Fibroblast of lung (primary cell): ENCODE measurements at regions not wholly inside any gene's neighbourhood (a gene's known extent, or its start where the extent isn't known, plus 50 kb on each side); places are given as distances from the start of the nearest gene placed in this dataset.

Experiments
- DNase-seq, 2 donors: peaks; one replicate each; pipeline versions ENCODE4 v3.0.0 to v3.0.0-alpha.2; 2010; ENCODE audit warnings: low read depth in 2 of 2
- H2AFZ ChIP-seq: 2 replicates; pipeline ENCODE4 v1.5.1; 2012; ENCODE audit warnings: low read length, control low read depth, inconsistent platforms
- H3K27ac ChIP-seq: 2 replicates; pipeline ENCODE4 v1.5.1; 2011; ENCODE audit warnings: low read length, control low read depth; ENCODE audit not compliant: insufficient read depth
- H3K27me3 ChIP-seq: 2 replicates; pipeline ENCODE4 v1.5.1; 2011; ENCODE audit warnings: mild to moderate bottlenecking, low read length; ENCODE audit not compliant: control insufficient read depth, insufficient read depth
- H3K36me3 ChIP-seq: 2 replicates; pipeline ENCODE4 v1.5.1; 2011; ENCODE audit warnings: low read length; ENCODE audit not compliant: control insufficient read depth, insufficient read depth
- H3K4me1 ChIP-seq: 2 replicates; pipeline ENCODE4 v1.5.1; 2011; ENCODE audit warnings: low read length; ENCODE audit not compliant: control insufficient read depth, insufficient read depth; ENCODE audit errors: extremely low read depth
- H3K4me2 ChIP-seq: 2 replicates; pipeline ENCODE4 v1.5.1; 2011; ENCODE audit warnings: low read length, control low read depth; ENCODE audit not compliant: insufficient read depth; ENCODE audit errors: extremely low read depth
- H3K4me3 ChIP-seq, 4 experiments: fragments of 200-600 bp in 1 of 4; sonication (generic) in 1 of 4; replicated peaks in 1 of 4; 2 replicates each; pipeline ENCODE4 v1.5.1; 2011 to 2016; ENCODE audit warnings: low read length in 4 of 4, low read depth in 3 of 4, mild to moderate bottlenecking in 3 of 4, control low read depth in 2 of 4, inconsistent platforms in 1 of 4, mixed read lengths in 1 of 4; ENCODE audit not compliant: insufficient read depth in 1 of 4; ENCODE audit errors: control extremely low read depth in 1 of 4
- H3K79me2 ChIP-seq: 2 replicates; pipeline ENCODE4 v1.5.1; 2012; ENCODE audit warnings: mild to moderate bottlenecking, low read length, inconsistent platforms; ENCODE audit not compliant: control insufficient read depth, insufficient read depth
- H3K9ac ChIP-seq: 2 replicates; pipeline ENCODE4 v1.5.1; 2011; ENCODE audit warnings: mild to moderate bottlenecking, low read length, control low read depth; ENCODE audit not compliant: insufficient read depth
- H3K9me3 ChIP-seq: 2 replicates; pipeline ENCODE4 v1.5.1; 2012; ENCODE audit warnings: low read depth, low read length; ENCODE audit not compliant: control insufficient read depth, insufficient read depth
- H4K20me1 ChIP-seq: 2 replicates; pipeline ENCODE4 v1.5.1; 2011; ENCODE audit warnings: low read length; ENCODE audit not compliant: control insufficient read depth, insufficient read depth; ENCODE audit errors: extremely low read depth
- CTCF ChIP-seq, 2 donors: IDR thresholded peaks in 1 of 2; conservative IDR thresholded peaks in 1 of 2; 1 replicate in 1 of 2; 2 replicates in 1 of 2; pipeline ENCODE4 v1.5.1; 2011 to 2012; ENCODE audit warnings: low read length in 2 of 2, control low read depth in 1 of 2, inconsistent platforms in 1 of 2, low read depth in 1 of 2, mild to moderate bottlenecking in 1 of 2
- EZH2 ChIP-seq: IDR thresholded peaks from 2 replicates; pipeline ENCODE4 v1.5.1; 2012; ENCODE audit warnings: low read length, control low read depth, mild to moderate bottlenecking; ENCODE audit errors: missing control alignments

- TF ChIP-seq CTCF (conservative IDR thresholded peaks at IDR 0.05 in 1 of 2, IDR thresholded peaks at IDR 0.05 in 1 of 2; ENCODE audit: low read depth in 1 of 2, low read length in 2 of 2) (no peak), EZH2 (no peak)
- Histone ChIP-seq H3K36me3 (no peaks in the 10 kb centered on the region), H3K4me3 (no peak overlapping the region), H3K27ac (peak overlapping the region; percentile 41), H3K79me2 (no peaks in the 10 kb centered on the region), H3K9me3 (no peaks in the 10 kb centered on the region), H3K27me3 (no peaks in the 10 kb centered on the region), H2AFZ (no peak overlapping the region), H3K4me1 (peaks cover 9% of the 10 kb centered on the region), H3K4me2 (peak overlapping the region; percentile 48), H4K20me1 (no peaks in the 10 kb centered on the region), H3K9ac (no peak overlapping the region)
- peak; percentile 86 to 97 for DNase-seq
Measured at GRCh38 chr2:39523308-39524044, 86.4 kb upstream of the MAP4K3 start.

- no peak for DNase-seq
- H3K4me3 ChIP-seq, result no peak overlapping the region
Measured at GRCh38 chr2:39524061-39524460, 87.0 kb upstream of the MAP4K3 start.

More at GRCh38 chr2:39524061-39524460, 87.0 kb upstream of the MAP4K3 start:
- Histone ChIP-seq H3K9me3 (no peaks in the 10 kb centered on the region), H3K27me3 (no peaks in the 10 kb centered on the region), H3K79me2 (no peaks in the 10 kb centered on the region), H2AFZ (no peak overlapping the region), H3K36me3 (no peaks in the 10 kb centered on the region), H3K27ac (peak overlapping the region; percentile 41), H3K4me1 (peaks cover 9% of the 10 kb centered on the region), H3K4me2 (peak overlapping the region; percentile 48), H3K9ac (no peak overlapping the region), H4K20me1 (no peaks in the 10 kb centered on the region)
- TF ChIP-seq CTCF (conservative IDR thresholded peaks at IDR 0.05 in 1 of 2, IDR thresholded peaks at IDR 0.05 in 1 of 2; ENCODE audit: low read depth in 1 of 2, low read length in 2 of 2) (no peak), EZH2 (no peak)
